MV-4-11 (cell line): ENCODE measurements at regions not wholly inside any gene's neighbourhood (a gene's known extent, or its start where the extent isn't known, plus 50 kb on each side); places are given as distances from the start of the nearest gene placed in this dataset.

Experiments
- DNase-seq: peaks from one replicate; lab custom pipeline; 2025; lab: John Stamatoyannopoulos, UW

DNA sequence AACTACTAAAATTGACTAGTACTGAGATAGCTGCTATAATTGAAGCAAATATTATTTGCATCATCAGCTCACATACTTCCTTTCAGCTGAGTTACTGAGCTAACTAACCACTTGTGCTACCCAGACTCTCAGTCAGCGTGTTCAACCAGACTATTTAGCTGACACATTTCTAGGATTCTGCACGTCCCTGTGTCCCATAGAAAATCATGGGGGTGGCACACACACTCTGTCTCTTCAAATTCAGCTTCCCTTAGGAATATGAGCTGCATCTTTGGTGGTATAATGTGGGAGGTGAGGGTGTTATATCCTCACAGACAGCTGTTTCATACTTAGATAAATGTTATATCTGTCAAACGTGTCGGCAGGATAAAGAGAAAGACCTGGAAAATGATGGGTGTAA, 424.0 kb downstream of the CDH2 start:
- DNase-seq = no peak

DNA sequence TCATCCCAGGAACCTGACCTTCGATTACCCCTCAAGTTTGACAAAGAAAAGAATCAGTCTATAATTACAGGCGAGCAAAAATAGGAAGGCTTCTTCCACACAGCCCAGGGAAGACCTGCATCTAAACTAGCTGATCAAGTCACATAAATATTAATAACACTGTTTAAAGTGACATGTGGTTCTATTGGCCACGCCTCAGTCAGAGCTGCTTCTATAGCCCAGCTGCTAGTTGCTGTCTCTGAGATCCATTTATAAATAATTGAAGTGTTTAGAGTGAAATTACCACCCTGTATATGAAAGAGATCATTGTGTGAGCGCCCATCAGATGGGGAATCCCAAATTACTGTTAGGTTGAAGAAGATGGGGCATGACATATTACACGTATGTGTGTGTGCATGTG, 426.0 kb downstream of the CDH2 start:
- DNase-seq = no peak

DNA sequence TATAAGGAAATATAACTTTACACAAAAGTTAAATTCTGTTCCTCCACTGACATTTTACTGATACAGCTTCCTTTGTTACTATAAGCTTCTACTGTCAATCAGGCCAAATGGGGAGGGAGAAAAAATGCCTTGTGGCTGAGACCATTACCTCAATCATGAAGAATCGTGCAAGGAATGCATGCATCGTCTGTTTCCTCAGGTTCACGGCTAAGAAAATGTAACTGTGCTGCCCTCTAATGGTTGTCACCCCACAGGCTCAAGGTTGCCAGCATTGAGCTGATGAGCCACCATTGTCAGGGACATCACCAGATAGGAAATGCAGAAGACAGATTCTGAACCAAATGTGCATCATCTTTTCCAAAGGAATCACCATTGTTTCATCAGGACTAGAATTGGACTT, 426.9 kb downstream of the CDH2 start:
- DNase-seq = no peak

DNA sequence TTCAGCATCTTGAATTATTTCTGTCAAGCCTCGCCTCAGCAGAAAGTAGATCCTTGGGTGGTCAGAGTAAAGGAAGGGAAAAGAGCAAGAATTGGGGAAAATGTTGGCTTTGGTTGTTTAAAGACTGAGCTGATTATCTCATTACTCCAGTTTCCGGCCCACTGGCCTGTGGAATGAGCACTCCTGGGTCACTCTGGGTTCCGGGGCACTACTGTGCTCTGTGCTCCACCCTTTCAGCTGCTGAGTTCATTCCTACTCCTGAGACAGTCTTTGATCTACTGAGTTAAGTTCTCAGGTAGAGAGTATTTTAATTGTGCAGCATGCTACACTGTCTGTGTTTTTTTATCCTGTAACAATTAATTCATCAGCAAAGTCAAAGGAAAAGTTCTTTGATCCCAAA, 427.7 kb downstream of the CDH2 start:
- DNase-seq = no peak

- DNase-seq = no peak
These were observed 430.7 kb downstream of the CDH2 start for GRCh38 chr18:27746241-27746640.

- no peak for DNase-seq
These were observed 441.8 kb downstream of the CDH2 start for GRCh38 chr18:27735117-27735516.

GRCh38 chr18:27731211-27731610, 445.7 kb downstream of the CDH2 start:
- no peak for DNase-seq

DNA sequence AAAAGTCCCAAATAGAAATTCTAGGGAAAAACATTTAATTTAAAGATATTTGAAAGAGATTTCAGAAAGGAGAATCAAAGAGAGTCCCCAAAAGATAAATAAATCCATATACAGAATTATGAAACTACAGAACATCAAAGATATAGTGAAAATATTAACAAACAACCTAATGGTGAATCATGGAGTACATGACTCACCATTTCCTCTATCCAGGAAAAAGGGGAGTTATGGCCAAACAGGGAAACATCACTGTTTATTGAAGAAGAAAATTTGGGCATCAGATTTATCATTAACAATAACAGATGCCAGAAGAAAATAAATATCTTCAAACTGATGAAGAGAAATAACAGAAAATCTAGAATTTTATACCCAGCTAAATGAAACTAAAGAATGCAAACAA, 448.3 kb downstream of the CDH2 start:
- no peak for DNase-seq

DNA sequence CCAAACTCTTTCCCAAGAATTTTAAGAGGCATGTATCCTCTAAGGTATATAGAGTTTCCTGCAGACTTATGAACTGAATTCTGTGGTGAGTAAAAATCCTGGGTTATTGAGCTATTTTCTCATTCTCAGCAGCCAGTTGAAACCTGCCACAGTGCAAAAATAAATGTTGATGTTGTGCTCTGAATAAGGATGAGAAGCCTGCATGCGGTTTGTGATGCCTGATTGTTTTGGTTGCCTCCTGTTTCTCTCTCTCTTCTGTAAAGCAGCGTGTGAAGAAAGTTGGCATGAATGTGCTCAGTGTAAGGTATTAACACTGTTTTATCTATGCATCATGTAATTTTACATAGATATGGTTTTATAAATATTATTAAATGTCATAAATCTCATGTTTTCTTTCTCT, 452.6 kb downstream of the CDH2 start:
- DNase-seq = no peak

- DNase-seq = no peak
These were observed 453.8 kb downstream of the CDH2 start for GRCh38 chr18:27723168-27723567.

DNA sequence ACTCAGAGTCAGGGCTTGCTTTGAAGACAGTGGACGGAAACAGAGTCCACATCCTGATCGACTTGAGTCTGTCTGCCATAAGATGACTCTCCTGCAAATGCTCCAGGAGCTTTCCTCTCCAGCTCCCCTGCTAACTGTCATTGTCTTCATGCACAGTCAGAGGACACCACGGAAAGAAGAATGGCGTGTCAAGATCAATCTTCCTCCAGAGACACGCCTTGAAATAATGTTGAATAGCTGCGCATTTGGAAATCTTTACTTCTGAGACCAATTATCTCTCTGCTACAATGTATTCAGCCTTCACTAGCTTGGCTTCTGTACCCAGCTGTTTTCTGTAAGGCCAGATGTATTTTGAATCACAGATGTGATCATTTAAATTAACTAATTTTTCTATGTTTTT, 457.2 kb downstream of the CDH2 start:
- no peak for DNase-seq

- no peak for DNase-seq
These were observed 459.1 kb downstream of the CDH2 start for GRCh38 chr18:27717816-27718215.

DNA sequence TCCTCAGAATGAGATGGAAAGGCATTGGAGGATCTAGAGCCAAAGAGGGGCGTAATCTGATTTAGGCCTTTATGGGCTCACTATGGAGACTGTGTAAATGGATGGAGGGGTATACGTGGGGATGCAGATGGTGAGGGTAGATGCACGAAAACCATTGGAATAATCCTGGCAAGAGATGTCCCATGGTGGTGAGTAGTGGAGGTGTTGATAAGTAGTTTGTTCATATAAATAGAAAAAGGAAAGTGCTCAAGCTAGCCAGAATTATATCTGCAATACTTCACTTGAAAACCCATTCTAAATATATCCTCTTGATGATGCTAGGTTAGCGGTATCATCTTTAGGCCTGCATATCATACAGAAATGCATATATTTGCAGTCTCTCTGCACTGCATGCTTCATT, 459.7 kb downstream of the CDH2 start:
- DNase-seq = no peak

- DNase-seq = no peak
These were observed 461.2 kb downstream of the CDH2 start for GRCh38 chr18:27715751-27716150.

GRCh38 chr18:27713738-27714095, 463.2 kb downstream of the CDH2 start:
- DNase-seq = no peak

GRCh38 chr18:27713037-27713737, 463.7 kb downstream of the CDH2 start:
- no peak for DNase-seq

DNA sequence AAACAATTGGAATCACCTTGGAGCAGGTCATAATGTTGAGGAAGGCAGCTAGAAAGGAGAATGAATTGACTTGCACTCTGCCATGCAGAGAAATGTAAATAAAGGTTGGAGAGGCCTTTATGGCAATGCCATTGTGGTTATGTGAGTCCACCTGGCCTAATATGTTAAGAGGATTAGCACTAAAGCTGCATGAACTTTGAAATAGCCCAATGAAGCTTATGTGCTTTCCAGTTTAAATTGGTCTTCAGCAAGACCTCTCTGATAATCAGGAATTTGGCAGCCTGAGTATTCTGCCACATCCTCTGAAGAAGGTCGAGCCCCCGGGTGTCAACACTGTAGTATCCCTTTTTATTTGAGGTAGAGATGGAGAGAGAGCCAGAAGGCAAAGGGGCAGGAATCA, 464.9 kb downstream of the CDH2 start:
- no peak for DNase-seq

DNA sequence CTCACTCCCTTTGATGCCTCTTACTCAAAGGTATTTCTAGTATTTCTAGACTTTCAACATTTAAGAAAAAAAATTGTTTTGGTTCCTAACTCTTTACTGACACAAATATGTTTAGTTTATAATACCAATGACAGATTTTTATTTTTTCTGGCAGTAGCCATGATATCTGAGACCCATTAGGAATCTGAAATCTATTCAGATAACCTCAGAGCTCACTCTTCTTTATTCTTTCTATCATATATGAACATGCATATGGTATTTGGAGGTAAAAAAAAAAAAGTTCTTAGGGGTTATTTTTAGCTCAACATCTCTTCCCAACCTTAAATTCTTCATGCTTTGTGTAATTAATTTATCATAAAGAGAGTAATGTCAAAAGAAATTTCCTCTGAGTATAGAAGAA, 465.5 kb downstream of the CDH2 start:
- no peak for DNase-seq

- no peak for DNase-seq
These were observed 467.6 kb downstream of the CDH2 start for GRCh38 chr18:27709344-27709743.

GRCh38 chr18:27707201-27707600, 469.7 kb downstream of the CDH2 start:
- no peak for DNase-seq

- no peak for DNase-seq
These were observed 472.1 kb downstream of the CDH2 start for GRCh38 chr18:27704736-27705361.

- no peak for DNase-seq
These were observed 477.8 kb downstream of the CDH2 start for GRCh38 chr18:27699137-27699536.

DNA sequence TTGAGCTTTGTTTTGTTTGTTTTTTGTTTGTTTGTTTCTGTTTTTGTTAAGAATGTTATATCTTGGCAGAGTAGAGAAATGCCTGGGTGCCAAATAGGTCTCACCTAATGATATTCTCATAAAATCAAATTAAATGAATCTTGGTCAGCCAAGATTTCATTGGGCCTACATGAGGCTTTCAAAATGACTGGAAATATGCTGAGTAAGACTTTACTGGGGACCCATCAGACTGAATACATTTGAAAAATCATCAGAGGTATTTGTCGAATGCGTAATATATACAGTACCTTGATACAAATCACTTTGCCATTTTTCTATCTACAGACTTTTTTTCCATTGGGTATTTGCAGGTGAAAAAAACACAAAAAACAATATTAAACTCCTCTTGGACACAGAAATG, 480.8 kb downstream of the CDH2 start:
- DNase-seq = no peak

- no peak for DNase-seq
These were observed 481.4 kb downstream of the CDH2 start for GRCh38 chr18:27695503-27695902.
